LNCaP clone FGC (cell line): ENCODE measurements at regions not wholly inside any gene's neighbourhood (a gene's known extent, or its start where the extent isn't known, plus 50 kb on each side); places are given as distances from the start of the nearest gene placed in this dataset.

Source experiments
- DNase-seq: peaks from one replicate; pipeline ENCODE4 v3.0.0-alpha.2; 2011; ENCODE audit warnings: low read depth
- H3K4me3 ChIP-seq: 2 replicates; pipeline ENCODE4 v1.5.1; 2011; ENCODE audit warnings: mild to moderate bottlenecking, low read depth, low read length, control low read depth
- CTCF ChIP-seq: IDR thresholded peaks from 2 replicates; pipeline ENCODE4 v1.5.1; 2012; ENCODE audit warnings: mild to moderate bottlenecking; ENCODE audit not compliant: control insufficient read depth, insufficient read depth; ENCODE audit errors: extremely low read depth

- DNase-seq, result no peak
- TF ChIP-seq CTCF, result no peak
- H3K4me3 ChIP-seq, result no peak overlapping the region
Measured at GRCh38 chr10:64148607-64149006, 627.4 kb downstream of the REEP3 start.

- no peak overlapping the region for H3K4me3 ChIP-seq
- DNase-seq, result no peak
- no peak for TF ChIP-seq CTCF
Measured at GRCh38 chr10:64156166-64156565, 635.0 kb downstream of the REEP3 start.

- H3K4me3 ChIP-seq, result no peak overlapping the region
- no peak for DNase-seq
- no peak for TF ChIP-seq CTCF
Measured at GRCh38 chr10:64158551-64158950, 637.4 kb downstream of the REEP3 start.

GRCh38 chr10:64159910-64160872, 639.0 kb downstream of the REEP3 start:
- TF ChIP-seq CTCF, result no peak
- no peak overlapping the region for H3K4me3 ChIP-seq
- no peak for DNase-seq

GRCh38 chr10:64170791-64171190, 649.6 kb downstream of the REEP3 start:
- no peak for TF ChIP-seq CTCF
- DNase-seq, result no peak
- no peak overlapping the region for H3K4me3 ChIP-seq

- DNase-seq, result no peak
Measured at GRCh38 chr10:64173826-64174225, 652.6 kb downstream of the REEP3 start.

More at GRCh38 chr10:64173826-64174225, 652.6 kb downstream of the REEP3 start:
- no peak overlapping the region for H3K4me3 ChIP-seq
- TF ChIP-seq CTCF, result no peak
